Mesenchymal stem cell (in vitro differentiated cells and primary cell): ENCODE measurements at regions not wholly inside any gene's neighbourhood (a gene's known extent, or its start where the extent isn't known, plus 50 kb on each side); places are given as distances from the start of the nearest gene placed in this dataset.

Experiments used
- DNase-seq: peaks from one replicate; pipeline ENCODE4 v3.0.0-alpha.2; 2013
- H2AFZ ChIP-seq: one replicate; pipeline ENCODE4 v1.6.1; 2013; ENCODE audit warnings: low read depth, mild to moderate bottlenecking, control low read depth, inconsistent platforms, low read length, moderate library complexity
- H2AK5ac ChIP-seq: 2 replicates; pipeline ENCODE4 v1.6.1; 2013; ENCODE audit warnings: low read length, moderate library complexity, mild to moderate bottlenecking, inconsistent platforms; ENCODE audit not compliant: severe bottlenecking
- H2BK120ac ChIP-seq: one replicate; pipeline ENCODE4 v1.6.1; 2013; ENCODE audit warnings: low read depth, mild to moderate bottlenecking, inconsistent platforms, low read length, moderate library complexity
- H2BK12ac ChIP-seq, 2 experiments: one replicate each; pipeline ENCODE4 v1.6.1; 2013; ENCODE audit warnings: inconsistent platforms in 2 of 2, low read length in 2 of 2, mild to moderate bottlenecking in 2 of 2, moderate library complexity in 2 of 2, control low read depth in 1 of 2
- H2BK15ac ChIP-seq: one replicate; pipeline ENCODE4 v1.6.1; 2013; ENCODE audit warnings: mild to moderate bottlenecking, low read depth, inconsistent platforms; ENCODE audit not compliant: poor library complexity, severe bottlenecking
- H2BK5ac ChIP-seq: 2 replicates; pipeline ENCODE4 v1.6.1; 2013; ENCODE audit warnings: low read depth, mild to moderate bottlenecking, low read length, control low read depth, inconsistent platforms; ENCODE audit not compliant: poor library complexity, severe bottlenecking
- H3K14ac ChIP-seq, 2 experiments: one replicate each; pipeline ENCODE4 v1.6.1; 2013; ENCODE audit warnings: inconsistent platforms in 2 of 2, low read length in 2 of 2, control low read depth in 1 of 2, mild to moderate bottlenecking in 1 of 2, moderate library complexity in 1 of 2
- H3K18ac ChIP-seq, 2 experiments: one replicate each; pipeline ENCODE4 v1.6.1; 2013; ENCODE audit warnings: inconsistent platforms in 2 of 2, low read length in 2 of 2, control low read depth in 1 of 2, low read depth in 1 of 2, mild to moderate bottlenecking in 1 of 2
- H3K23ac ChIP-seq, 2 experiments: one replicate each; pipeline ENCODE4 v1.6.1; 2013; ENCODE audit warnings: inconsistent platforms in 2 of 2, low read length in 2 of 2, mild to moderate bottlenecking in 2 of 2, moderate library complexity in 2 of 2, control low read depth in 1 of 2
- H3K27ac ChIP-seq: 2 replicates; pipeline ENCODE4 v1.5.1; 2013; ENCODE audit warnings: mild to moderate bottlenecking, moderate library complexity, low read length, control low read depth, inconsistent platforms; ENCODE audit not compliant: poor library complexity, severe bottlenecking
- H3K27me3 ChIP-seq, 2 experiments: 2 replicates each; pipeline versions ENCODE4 v1.6.1 to v1.7.0; 2013; ENCODE audit warnings: low read length in 2 of 2, mild to moderate bottlenecking in 2 of 2, moderate library complexity in 2 of 2, control low read depth in 1 of 2, inconsistent platforms in 1 of 2; ENCODE audit not compliant: control insufficient read depth in 1 of 2, insufficient read depth in 1 of 2
- H3K36me3 ChIP-seq, 2 experiments: 2 replicates each; pipeline versions ENCODE4 v1.6.1 to v1.7.0; 2013; ENCODE audit warnings: low read length in 2 of 2, control low read depth in 1 of 2, inconsistent platforms in 1 of 2, low read depth in 1 of 2, mild to moderate bottlenecking in 1 of 2; ENCODE audit not compliant: insufficient read depth in 2 of 2, control insufficient read depth in 1 of 2
- H3K4ac ChIP-seq, 2 experiments: one replicate each; pipeline ENCODE4 v1.6.1; 2013; ENCODE audit warnings: inconsistent platforms in 2 of 2, low read length in 2 of 2, mild to moderate bottlenecking in 2 of 2, moderate library complexity in 2 of 2, control low read depth in 1 of 2, low read depth in 1 of 2
- H3K4me1 ChIP-seq: 2 replicates; pipeline ENCODE4 v1.6.1; 2013; ENCODE audit warnings: low read depth, low read length, control low read depth; ENCODE audit not compliant: control insufficient read depth, insufficient read depth
- H3K4me2 ChIP-seq: 2 replicates; pipeline ENCODE4 v1.6.1; 2013; ENCODE audit warnings: low read length, mild to moderate bottlenecking, inconsistent platforms; ENCODE audit not compliant: poor library complexity, severe bottlenecking
- H3K4me3 ChIP-seq, 2 experiments: 2 replicates each; pipeline versions ENCODE4 v1.5.1 to v1.7.0; 2013; ENCODE audit warnings: low read length in 2 of 2, mild to moderate bottlenecking in 2 of 2, control low read depth in 1 of 2, low read depth in 1 of 2; ENCODE audit not compliant: insufficient read depth in 1 of 2
- H3K79me1 ChIP-seq: replicated peaks from 2 replicates; pipeline ENCODE4 v1.6.1; 2013; ENCODE audit warnings: mild to moderate bottlenecking, control low read depth, low read length, inconsistent platforms; ENCODE audit not compliant: poor library complexity, severe bottlenecking
- H3K9ac ChIP-seq: 2 replicates; pipeline ENCODE4 v1.7.0; 2013; ENCODE audit warnings: mild to moderate bottlenecking, low read length, moderate library complexity
- H3K9me3 ChIP-seq: 2 replicates; pipeline ENCODE4 v1.7.0; 2013; ENCODE audit warnings: mild to moderate bottlenecking, low read length; ENCODE audit not compliant: control insufficient read depth
- H4K8ac ChIP-seq: one replicate; pipeline ENCODE4 v1.6.1; 2013; ENCODE audit warnings: inconsistent platforms, mild to moderate bottlenecking, low read length, moderate library complexity
- H4K91ac ChIP-seq: one replicate; pipeline ENCODE4 v1.6.1; 2013; ENCODE audit warnings: mild to moderate bottlenecking, low read length, inconsistent platforms
- WGBS: methylation state at CpG from one replicate; pipeline ENCODE4 v1.1.7; 2013; ENCODE audit warnings: mixed read lengths; 5-methylcytosine and 5-hydroxymethylcytosine counted together

GRCh38 chr4:140252742-140253555 is 99.0 kb upstream of the MAML3 start:
- no peak overlapping the region for H3K23ac ChIP-seq
- peak overlapping the region; percentile 99 for H4K8ac ChIP-seq
- DNase-seq = peak; percentile 67
- peak overlapping the region; percentile 89 to 96 for H3K18ac ChIP-seq
- H3K4ac ChIP-seq = peak overlapping the region; percentile 83 to 84
- WGBS = under 1% methylated on average over 46 of the region's 72 CpGs
- H2BK120ac ChIP-seq = peak overlapping the region; percentile 93
- peak overlapping the region in 1 of 2 experiments; percentile 90 for H3K14ac ChIP-seq
- H3K9ac ChIP-seq = peak overlapping the region; percentile 85
- H3K9me3 ChIP-seq = no peaks in the 10 kb centered on the region
- H3K4me1 ChIP-seq = peaks cover 21% of the 10 kb centered on the region
- no peak overlapping the region for H3K27ac ChIP-seq
- peak overlapping the region in 1 of 2 experiments; percentile 85 for H2BK12ac ChIP-seq
- peak overlapping the region; percentile 62 to 66 for H3K4me3 ChIP-seq
- peak overlapping the region; percentile 70 for H2AFZ ChIP-seq
- peak overlapping the region; percentile 87 for H2BK15ac ChIP-seq
- H3K27me3 ChIP-seq = no peaks in the 10 kb centered on the region
- no peaks in the 10 kb centered on the region for H3K79me1 ChIP-seq
- H3K36me3 ChIP-seq = no peaks in the 10 kb centered on the region
- H2BK5ac ChIP-seq = peak overlapping the region; percentile 75
- peak overlapping the region; percentile 99 for H4K91ac ChIP-seq
- H2AK5ac ChIP-seq = no peak overlapping the region
- peak overlapping the region; percentile 76 for H3K4me2 ChIP-seq

- Histone ChIP-seq H2BK12ac (peak overlapping the region in 1 of 2 experiments; percentile 85), H2BK5ac (no peak overlapping the region), H3K4me2 (peak overlapping the region; percentile 76), H4K91ac (peak overlapping the region; percentile 91), H3K27ac (no peak overlapping the region), H3K27me3 (no peaks in the 10 kb centered on the region), H3K4ac (peak overlapping the region; percentile 83 to 88), H2BK15ac (peak overlapping the region; percentile 91), H3K23ac (no peak overlapping the region), H3K4me3 (peak overlapping the region; percentile 62 to 66), H2BK120ac (peak overlapping the region; percentile 93), H3K18ac (peak overlapping the region; percentile 89 to 96), H2AK5ac (no peak overlapping the region), H3K36me3 (no peaks in the 10 kb centered on the region), H3K4me1 (peaks cover 17% of the 10 kb centered on the region), H4K8ac (peak overlapping the region; percentile 99), H3K9me3 (no peaks in the 10 kb centered on the region), H2AFZ (peak overlapping the region; percentile 70), H3K14ac (peak overlapping the region in 1 of 2 experiments; percentile 44), H3K79me1 (no peaks in the 10 kb centered on the region), H3K9ac (peak overlapping the region; percentile 85)
- DNase-seq = no peak
- 24% methylated on average over 18 of the region's 19 CpGs for WGBS
These were observed 98.3 kb upstream of the MAML3 start for GRCh38 chr4:140252141-140252741.

DNA sequence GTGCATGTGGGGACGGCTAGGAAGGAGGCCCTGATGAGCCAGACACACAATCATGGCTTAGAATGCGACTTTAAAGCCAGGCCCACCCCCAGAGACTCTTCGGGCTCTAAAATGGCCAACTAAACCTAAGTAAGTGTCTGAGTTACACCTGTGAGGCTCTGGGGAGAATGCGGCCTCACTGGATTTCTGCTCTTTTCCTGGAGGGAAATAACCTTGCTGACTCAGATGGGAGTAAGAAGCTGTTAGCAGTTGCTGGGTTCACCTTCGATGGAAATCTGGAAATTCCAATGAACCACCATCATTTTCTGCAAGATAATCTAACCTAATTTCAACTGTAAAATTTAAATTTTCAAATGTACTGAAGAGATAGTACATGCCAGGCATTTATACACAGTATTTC is 97.6 kb upstream of the MAML3 start:
- H2BK120ac ChIP-seq = no peak overlapping the region
- DNase-seq = no peak
- H3K23ac ChIP-seq = no peak overlapping the region
- no peak overlapping the region for H3K4me2 ChIP-seq
- H2BK12ac ChIP-seq = no peak overlapping the region
- H2AFZ ChIP-seq = no peak overlapping the region
- H3K14ac ChIP-seq = no peak overlapping the region
- H3K79me1 ChIP-seq = no peaks in the 10 kb centered on the region
- H3K4me3 ChIP-seq = no peak overlapping the region
- 96% methylated on average over 4 of the region's 5 CpGs for WGBS
- H3K4ac ChIP-seq = no peak overlapping the region
- H3K18ac ChIP-seq = no peak overlapping the region
- H3K4me1 ChIP-seq = peaks cover 14% of the 10 kb centered on the region
- no peak overlapping the region for H3K9ac ChIP-seq
- H2AK5ac ChIP-seq = no peak overlapping the region
- H3K27ac ChIP-seq = no peak overlapping the region
- H3K36me3 ChIP-seq = no peaks in the 10 kb centered on the region
- peak overlapping the region; percentile 20 for H4K91ac ChIP-seq
- H2BK5ac ChIP-seq = no peak overlapping the region
- H3K27me3 ChIP-seq = no peaks in the 10 kb centered on the region
- no peak overlapping the region for H2BK15ac ChIP-seq
- H3K9me3 ChIP-seq = no peaks in the 10 kb centered on the region
- no peak overlapping the region for H4K8ac ChIP-seq

- Histone ChIP-seq H3K4me2 (no peak overlapping the region), H3K23ac (no peak overlapping the region), H3K14ac (no peak overlapping the region), H3K27ac (no peak overlapping the region), H3K79me1 (no peaks in the 10 kb centered on the region), H2BK120ac (no peak overlapping the region), H3K27me3 (no peaks in the 10 kb centered on the region), H2AK5ac (no peak overlapping the region), H3K4ac (no peak overlapping the region), H3K4me3 (no peak overlapping the region), H3K4me1 (peaks cover 12% of the 10 kb centered on the region), H2AFZ (no peak overlapping the region), H2BK5ac (no peak overlapping the region), H3K9me3 (no peaks in the 10 kb centered on the region), H3K18ac (no peak overlapping the region), H4K91ac (peak overlapping the region; percentile 20), H3K36me3 (no peaks in the 10 kb centered on the region), H2BK15ac (no peak overlapping the region), H3K9ac (no peak overlapping the region), H2BK12ac (peak overlapping the region in 1 of 2 experiments; percentile 28), H4K8ac (no peak overlapping the region)
- DNase-seq = peak; percentile 52
- 91% methylated on average over 4 of the region's 4 CpGs for WGBS
These were observed 97.1 kb upstream of the MAML3 start for GRCh38 chr4:140250989-140251552.
